ENCODE measurements at regions not wholly inside any gene's neighbourhood (a gene's known extent, or its start where the extent isn't known, plus 50 kb on each side); places are given as distances from the start of the nearest gene placed in this dataset.

DNA sequence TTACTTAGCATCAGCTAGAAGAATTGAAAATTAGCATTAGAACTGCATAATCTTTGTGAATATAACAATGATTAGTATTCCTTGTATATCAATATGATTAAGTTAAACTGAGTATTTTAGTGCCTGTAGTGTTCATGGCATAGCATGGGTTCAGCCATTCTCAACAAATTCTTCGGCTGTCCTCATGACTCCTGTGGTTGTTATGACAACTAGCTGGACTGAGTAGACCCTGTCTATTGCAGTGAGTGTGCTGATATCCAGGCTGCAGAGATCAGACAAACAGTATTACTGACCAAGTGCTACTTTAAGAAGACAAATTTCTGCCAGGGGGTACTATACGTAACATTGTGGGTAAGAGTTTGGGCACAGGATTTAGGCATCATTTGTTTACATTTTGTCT is 125.9 kb downstream of the NUDT12 start:
- TF ChIP-seq CTCF (IDR thresholded peaks at IDR 0.05) (no peak), EZH2 (IDR thresholded peaks at IDR 0.05; ENCODE audit: borderline replicate concordance, insufficient read depth, low read depth, low read length, poor library complexity, severe bottlenecking) (no peak)
